Stimulated activated CD4-positive, alpha-beta T cell treated with anti-CD3 and anti-CD28 coated beads, Interleukin-15, amount 100 ng/mL, for 48 hours (primary cell): ENCODE measurements at regions not wholly inside any gene's neighbourhood (a gene's known extent, or its start where the extent isn't known, plus 50 kb on each side); places are given as distances from the start of the nearest gene placed in this dataset.
"Not testable (repeated sequence)": the region's sequence is repeated elsewhere in the genome, so short reads cannot be mapped to it uniquely, and the experiment has no call there.

Experiments
- DNase-seq, 2 donors: peaks; one replicate each; pipeline ENCODE4 v3.0.0-alpha.2; 2020; ENCODE audit warnings: low read depth in 2 of 2

GRCh38 chr1:208943291-208943690 lies 640.2 kb upstream of the CAMK1G start:
- no peak for DNase-seq

- DNase-seq = no peak
Measured at GRCh38 chr1:208944981-208945451, 638.5 kb upstream of the CAMK1G start.

GRCh38 chr1:208950206-208950605 lies 633.3 kb upstream of the CAMK1G start:
- no peak for DNase-seq

- DNase-seq = no peak
Measured at GRCh38 chr1:208951026-208951525, 632.4 kb upstream of the CAMK1G start.

GRCh38 chr1:208951908-208952307 lies 631.6 kb upstream of the CAMK1G start:
- no peak for DNase-seq

- DNase-seq = no peak
Measured at GRCh38 chr1:208962867-208963266, 620.6 kb upstream of the CAMK1G start.

- no peak for DNase-seq
Measured at GRCh38 chr1:208965351-208965750, 618.2 kb upstream of the CAMK1G start.

- DNase-seq = no peak
Measured at GRCh38 chr1:208967334-208967733, 616.2 kb upstream of the CAMK1G start.

- DNase-seq = no peak
Measured at GRCh38 chr1:208974717-208975116, 608.8 kb upstream of the CAMK1G start.

- DNase-seq = no peak
Measured at GRCh38 chr1:208975456-208975855, 608.1 kb upstream of the CAMK1G start.

GRCh38 chr1:208977012-208977411 lies 606.5 kb upstream of the CAMK1G start:
- no peak for DNase-seq

- no peak for DNase-seq
Measured at GRCh38 chr1:208977638-208978256, 605.8 kb upstream of the CAMK1G start.

GRCh38 chr1:208979776-208980175 lies 603.7 kb upstream of the CAMK1G start:
- DNase-seq = no peak

GRCh38 chr1:208980605-208981004 lies 602.9 kb upstream of the CAMK1G start:
- no peak for DNase-seq

- DNase-seq = no peak
Measured at GRCh38 chr1:208985231-208985630, 598.3 kb upstream of the CAMK1G start.

- DNase-seq = no peak
Measured at GRCh38 chr1:208988811-208989222, 594.7 kb upstream of the CAMK1G start.

- DNase-seq = no peak
Measured at GRCh38 chr1:208990456-208990855, 593.1 kb upstream of the CAMK1G start.

GRCh38 chr1:208997053-208997452 lies 586.5 kb upstream of the CAMK1G start:
- DNase-seq = not testable (repeated sequence)

GRCh38 chr1:208997726-208998312 lies 585.7 kb upstream of the CAMK1G start:
- no peak for DNase-seq

- DNase-seq = no peak
Measured at GRCh38 chr1:209008586-209008985, 574.9 kb upstream of the CAMK1G start.

GRCh38 chr1:209010475-209011230 lies 572.9 kb upstream of the CAMK1G start:
- DNase-seq = no peak

GRCh38 chr1:209012443-209013196 lies 570.9 kb upstream of the CAMK1G start:
- DNase-seq = no peak
